GM12892 (cell line): ENCODE measurements at regions not wholly inside any gene's neighbourhood (a gene's known extent, or its start where the extent isn't known, plus 50 kb on each side); places are given as distances from the start of the nearest gene placed in this dataset.

Experiments used
- POLR2A ChIP-seq: IDR thresholded peaks from 2 replicates; pipeline ENCODE4 v1.6.1; 2011; ENCODE audit warnings: low read depth, low read length, control low read depth
- TAF1 ChIP-seq: IDR thresholded peaks from 2 replicates; pipeline ENCODE4 v1.6.1; 2011; ENCODE audit warnings: low read depth, mild to moderate bottlenecking, control low read depth, low read length, borderline replicate concordance

DNA sequence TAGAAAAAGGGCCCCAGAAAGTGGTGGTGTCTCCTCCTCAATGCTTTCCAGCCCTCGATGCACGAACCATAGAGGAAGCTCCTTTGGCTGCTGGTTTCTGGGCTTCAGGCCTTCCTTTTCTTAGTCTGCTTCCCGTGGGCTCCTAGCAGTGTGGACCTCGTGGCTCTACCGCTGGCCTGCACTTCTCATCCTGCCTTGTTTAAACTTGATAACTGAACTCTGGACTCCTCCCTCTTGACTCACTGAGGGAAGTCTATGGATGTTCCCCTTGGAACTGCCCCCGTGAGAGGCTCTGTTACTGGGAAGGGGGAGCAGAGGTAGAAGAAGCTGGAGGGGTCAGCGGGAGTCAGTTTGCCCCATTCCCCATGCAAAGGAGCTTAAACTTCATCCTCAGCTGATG, 75.3 kb upstream of the WDR26 start:
- TF ChIP-seq TAF1 = no peak
- no peak for TF ChIP-seq POLR2A
